Stimulated activated CD8-positive, alpha-beta memory T cell treated with anti-CD3 and anti-CD28 coated beads, Interleukin-4, amount 100 ng/mL, for 4 hours (primary cell): ENCODE measurements at regions not wholly inside any gene's neighbourhood (a gene's known extent, or its start where the extent isn't known, plus 50 kb on each side); places are given as distances from the start of the nearest gene placed in this dataset.
"Not testable (repeated sequence)": the region's sequence is repeated elsewhere in the genome, so short reads cannot be mapped to it uniquely, and the experiment has no call there.

Source experiments
- DNase-seq, 2 donors: peaks; one replicate each; pipeline ENCODE4 v3.0.0-alpha.2; 2020; ENCODE audit warnings: low read depth in 2 of 2, low spot score in 1 of 2

GRCh38 chr4:188993871-188994270, 854.6 kb downstream of the TRIML1 start:
- no peak for DNase-seq

DNA sequence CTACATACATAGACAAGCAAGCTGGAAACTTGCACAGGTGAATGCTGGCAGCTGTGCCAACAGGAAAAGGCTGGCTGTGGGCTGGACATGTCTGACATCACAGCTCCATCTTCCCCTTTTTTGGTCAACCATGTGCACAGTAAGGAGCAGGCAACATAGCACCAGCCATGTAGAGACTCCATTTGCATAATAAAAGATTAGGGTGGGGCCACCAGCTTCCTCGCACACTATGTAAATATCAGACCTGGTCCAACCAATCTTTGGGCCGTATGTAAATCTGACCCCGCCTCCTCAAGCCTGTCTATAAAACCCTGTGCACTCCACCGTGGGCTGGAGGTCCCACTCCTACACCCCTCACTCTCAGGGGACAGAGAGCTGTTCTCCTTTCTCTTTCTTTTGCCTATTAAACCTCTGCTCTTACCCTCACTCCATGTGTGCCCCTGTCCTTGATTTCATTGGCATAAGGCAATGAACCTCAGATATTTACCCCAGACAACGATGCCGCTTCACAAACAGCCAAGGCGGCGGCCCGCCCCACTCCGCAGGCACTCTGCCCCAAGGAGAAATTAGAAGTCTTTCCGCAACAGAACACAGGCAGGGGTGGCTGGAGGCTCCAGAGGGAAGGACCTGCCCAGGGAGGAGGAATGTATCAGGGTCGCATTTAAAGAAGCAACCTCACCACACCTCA, 862.2 kb downstream of the TRIML1 start:
- no peak for DNase-seq

GRCh38 chr4:189001971-189002450, 862.8 kb downstream of the TRIML1 start:
- DNase-seq = no peak

DNA sequence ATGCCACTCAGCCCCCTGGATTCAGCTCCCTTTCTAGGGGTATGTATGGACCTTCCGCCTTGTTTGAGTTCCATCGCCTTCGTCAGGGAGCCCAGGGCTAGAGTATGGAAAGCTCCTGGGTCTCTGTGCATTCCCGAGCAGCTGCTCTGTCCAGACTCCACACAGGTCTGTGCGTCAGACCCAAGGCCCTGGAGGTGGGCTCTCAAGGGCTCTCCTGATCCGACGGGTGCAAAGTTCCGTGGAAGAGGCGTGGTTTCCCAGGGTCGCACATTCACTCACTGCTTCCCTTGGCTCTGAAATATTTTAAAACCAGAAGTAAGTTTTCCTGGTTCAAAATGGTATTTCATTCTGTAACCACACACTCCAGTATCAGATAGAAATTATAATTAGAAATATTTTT, 863.2 kb downstream of the TRIML1 start:
- DNase-seq = no peak

DNA sequence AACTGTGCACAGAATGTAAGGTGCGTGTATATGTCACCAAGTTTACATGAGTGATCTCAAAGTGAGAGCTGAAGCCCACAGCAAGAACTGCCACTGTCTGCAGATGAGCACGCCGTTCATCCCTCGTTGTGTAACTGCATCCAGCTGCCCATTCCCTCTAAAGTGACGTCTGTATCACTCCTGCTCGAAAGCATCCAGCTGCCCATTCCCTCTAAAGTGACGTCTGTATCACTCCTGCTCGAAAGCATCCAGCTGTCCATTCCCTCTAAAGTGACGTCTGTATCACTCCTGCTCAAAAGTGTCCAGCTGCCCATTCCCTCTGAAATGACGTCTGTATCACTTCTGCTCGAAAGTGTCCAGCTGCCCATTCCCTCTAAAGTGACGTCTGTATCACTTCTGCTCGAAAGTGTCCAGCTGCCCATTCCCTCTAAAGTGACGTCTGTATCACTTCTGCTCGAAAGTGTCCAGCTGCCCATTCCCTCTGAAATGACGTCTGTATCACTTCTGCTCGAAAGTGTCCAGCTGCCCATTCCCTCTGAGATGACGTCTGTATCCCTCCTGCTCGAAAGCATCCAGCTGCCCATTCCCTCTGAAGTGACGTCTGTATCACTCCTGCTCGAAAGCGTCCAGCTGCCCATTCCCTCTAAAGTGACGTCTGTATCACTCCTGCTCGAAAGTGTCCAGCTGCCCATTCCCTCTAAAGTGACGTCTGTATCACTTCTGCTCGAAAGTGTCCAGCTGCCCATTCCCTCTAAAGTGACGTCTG, 871.4 kb downstream of the TRIML1 start:
- not testable (repeated sequence) for DNase-seq

DNA sequence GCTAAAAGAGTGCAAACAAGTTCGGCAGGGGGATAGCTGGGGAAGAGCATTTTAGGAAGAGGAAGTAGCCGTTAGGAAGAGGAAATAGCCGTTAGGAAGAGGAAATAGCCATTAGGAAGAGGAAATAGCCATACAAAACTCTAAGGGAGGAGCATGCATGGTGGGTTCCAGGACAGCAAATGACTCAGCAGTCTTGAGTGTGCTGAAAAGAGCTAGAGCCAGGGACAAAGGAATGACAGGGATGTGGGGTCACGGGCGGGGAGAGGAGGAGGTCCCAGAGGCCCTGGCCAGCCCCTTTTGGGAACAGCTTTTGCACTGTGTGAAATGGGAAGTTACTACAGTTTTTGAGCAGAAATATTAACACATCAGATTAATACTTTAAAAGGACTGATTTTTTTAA, 882.6 kb downstream of the TRIML1 start:
- no peak for DNase-seq

DNA sequence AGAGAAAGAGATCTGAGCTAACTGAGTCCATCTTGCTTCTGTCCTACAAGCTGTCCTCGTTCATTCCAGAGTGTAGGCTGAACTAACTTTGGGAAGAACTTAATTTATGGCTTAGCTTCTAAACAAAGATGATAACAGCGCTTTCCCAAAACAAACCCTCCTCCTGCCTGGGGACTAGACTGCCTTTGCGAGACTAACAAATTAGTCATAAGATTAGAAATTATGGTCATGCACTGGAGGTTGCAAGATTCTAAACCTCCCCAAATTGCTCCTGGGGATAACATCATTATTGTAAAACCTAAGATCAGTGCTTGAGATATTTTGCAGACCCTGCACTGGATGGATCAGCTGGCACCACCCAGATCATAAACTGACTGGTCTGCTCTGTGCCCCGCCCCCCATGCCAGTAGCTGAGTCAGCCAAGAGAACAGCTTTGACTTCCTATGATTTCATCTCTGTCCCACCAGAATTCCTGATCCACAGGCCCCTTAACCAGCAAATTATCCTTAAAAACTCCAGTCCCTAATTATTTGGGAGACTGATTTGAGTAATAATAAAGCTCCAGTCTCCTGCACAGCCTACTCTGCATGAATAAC, 883.3 kb downstream of the TRIML1 start:
- DNase-seq = no peak

- no peak for DNase-seq
These were observed 890.8 kb downstream of the TRIML1 start for GRCh38 chr4:189029976-189030504.

DNA sequence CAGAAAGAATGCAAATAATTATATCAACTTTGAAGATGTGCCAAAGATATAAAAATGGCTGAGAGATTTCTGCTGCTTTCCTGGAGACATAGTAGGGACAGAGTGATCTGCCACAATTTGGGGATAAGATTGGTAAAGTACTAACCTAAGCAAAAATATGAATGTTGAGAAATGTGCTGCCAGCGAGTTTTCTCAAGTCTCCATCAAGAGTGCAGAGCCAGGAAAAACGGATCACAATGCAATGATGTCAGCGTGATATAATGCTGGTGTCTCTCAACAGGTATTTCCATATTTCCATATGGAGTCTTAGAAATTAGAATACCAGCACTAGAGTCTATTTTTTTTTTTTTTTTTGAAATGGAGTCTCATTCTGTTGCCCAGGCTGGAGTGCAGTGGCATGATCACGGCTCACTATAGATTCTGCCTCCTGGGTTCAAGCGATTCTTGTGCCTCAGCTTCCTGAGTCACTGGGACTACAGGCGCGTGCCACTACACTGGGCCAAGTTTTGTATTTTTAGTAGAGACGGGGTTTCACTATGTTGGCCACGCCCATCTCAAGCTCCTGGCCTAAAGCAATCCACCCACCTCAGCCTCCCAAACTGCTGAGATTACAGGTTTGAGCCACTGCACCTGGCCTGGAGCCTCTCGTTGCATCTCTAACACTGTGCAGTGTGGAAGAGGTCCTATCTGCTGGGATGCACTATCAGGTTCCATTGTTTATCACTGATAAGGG, 893.5 kb downstream of the TRIML1 start:
- no peak for DNase-seq

DNA sequence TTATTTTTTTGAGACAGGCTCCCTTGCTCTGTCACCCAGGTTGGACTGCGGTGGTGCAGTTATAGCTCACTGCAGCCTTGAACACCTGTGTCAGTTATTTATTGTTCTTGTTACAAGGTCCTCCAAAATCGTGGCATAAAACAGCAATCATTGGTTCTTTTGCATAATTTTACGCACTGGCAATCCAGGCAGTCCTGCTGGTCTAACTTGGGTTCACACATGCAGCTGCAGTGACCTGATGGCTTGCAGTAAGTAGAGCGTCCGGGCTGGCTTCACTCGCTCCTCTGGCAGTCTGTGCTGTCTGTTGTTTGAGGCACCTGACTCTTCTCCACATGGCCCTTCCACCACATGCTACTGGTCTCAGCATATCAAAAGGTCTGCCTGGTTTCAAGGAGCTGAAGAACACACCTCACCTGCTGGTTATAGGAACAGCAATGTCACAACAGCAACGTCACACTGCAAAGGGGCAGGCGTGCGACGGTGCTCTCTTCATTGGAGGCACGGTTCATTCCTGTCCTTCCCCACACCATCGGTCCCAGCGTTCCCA, 894.6 kb downstream of the TRIML1 start:
- no peak for DNase-seq

GRCh38 chr4:189035091-189035490, 895.9 kb downstream of the TRIML1 start:
- DNase-seq = no peak

DNA sequence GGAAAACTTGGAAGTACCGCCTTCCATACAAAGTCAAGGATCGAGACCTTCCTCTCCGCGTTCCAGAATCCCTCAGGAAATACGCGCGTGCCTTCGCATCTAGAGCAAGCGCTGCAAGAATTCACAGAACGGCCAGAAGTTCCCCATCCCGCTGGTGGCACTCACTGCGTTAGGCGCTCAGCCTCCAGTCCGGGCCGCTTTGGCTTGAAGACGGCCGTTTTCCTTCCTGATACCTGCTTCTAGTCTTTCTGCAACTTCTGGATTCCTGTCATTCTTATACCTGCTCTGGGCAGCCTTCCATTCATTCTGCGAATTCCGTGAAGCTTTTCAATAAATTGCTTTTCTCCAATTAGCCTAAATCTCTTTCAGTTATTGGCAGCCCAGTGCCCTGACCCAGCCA, 896.4 kb downstream of the TRIML1 start:
- DNase-seq = no peak

DNA sequence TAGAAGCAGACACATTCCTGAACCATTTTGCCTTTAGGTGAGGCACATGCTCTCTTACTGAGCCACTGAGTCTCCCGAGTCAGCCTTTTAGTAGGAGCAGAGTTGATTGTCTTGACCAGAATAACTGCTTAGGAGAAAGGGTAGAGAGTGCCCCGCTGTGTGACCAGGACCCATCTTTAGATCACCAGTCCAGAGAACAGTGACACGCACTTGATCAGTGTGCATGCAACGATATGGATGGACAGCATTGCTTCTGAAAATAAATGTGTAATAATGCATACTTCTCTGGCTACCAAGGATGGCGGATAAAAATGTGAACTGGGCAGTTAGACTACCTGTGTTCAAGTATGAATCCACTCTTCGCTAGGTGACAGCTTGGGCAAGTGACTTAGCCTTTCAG, 897.7 kb downstream of the TRIML1 start:
- DNase-seq = no peak

DNA sequence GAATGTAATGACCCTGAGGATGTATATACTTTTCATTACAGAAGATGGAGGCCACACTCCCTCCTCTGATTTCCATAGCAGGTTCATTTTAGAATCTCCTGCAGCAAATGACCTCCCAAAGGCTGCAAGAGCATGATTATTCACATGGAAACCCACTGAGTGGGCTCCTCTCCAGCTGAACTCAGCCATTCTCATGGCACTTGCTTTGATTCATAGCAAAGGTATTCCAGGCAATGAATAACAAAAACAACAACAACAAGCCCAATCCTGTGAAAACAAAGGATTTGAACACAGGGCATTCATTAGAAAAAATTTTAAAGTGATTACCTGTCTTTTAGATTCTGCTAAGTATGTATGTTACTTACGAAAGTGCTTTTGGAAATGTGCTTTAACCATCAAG, 894.0 kb upstream of the FRG1 start:
- no peak for DNase-seq

- no peak for DNase-seq
These were observed 892.6 kb upstream of the FRG1 start for GRCh38 chr4:189048119-189048518.

- no peak for DNase-seq
These were observed 891.0 kb upstream of the FRG1 start for GRCh38 chr4:189049682-189050081.

DNA sequence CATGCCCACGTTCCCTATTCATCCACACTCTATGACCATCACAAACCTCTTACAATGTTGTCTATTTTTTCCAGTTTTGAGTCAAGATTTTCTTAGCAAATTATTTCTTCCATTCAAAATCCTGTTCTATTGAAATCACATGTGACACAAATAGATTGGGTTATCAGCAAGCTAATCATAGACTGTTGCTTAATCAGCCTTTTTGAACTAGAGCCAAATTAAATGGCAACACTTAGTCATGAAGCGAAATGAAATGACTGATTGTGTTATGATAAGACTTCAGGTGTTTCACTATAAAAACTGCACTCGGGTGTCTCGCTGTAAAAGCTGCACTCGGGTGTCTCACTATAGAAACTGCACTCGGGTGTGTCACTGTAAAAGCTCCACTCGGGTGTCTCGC, 890.0 kb upstream of the FRG1 start:
- DNase-seq = no peak

DNA sequence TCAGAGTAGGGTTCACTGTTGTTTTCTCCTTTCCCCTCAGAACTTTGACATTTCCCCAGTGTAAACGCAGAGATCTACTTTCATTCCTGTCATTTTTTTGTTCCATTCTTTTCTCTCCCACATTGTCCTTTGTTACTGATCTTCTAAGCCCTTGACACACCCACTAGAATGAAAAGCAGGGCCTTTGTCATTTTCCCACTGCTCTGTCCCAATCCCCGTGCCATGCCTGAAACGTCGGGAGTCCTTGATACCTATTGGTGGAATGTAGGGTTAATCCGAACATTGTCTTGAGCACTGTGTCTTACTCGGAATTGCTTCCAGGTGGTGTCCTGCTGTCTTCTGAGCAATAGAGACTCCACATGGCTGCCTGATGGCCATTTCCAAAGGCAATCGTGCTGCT, 887.1 kb upstream of the FRG1 start:
- no peak for DNase-seq

DNA sequence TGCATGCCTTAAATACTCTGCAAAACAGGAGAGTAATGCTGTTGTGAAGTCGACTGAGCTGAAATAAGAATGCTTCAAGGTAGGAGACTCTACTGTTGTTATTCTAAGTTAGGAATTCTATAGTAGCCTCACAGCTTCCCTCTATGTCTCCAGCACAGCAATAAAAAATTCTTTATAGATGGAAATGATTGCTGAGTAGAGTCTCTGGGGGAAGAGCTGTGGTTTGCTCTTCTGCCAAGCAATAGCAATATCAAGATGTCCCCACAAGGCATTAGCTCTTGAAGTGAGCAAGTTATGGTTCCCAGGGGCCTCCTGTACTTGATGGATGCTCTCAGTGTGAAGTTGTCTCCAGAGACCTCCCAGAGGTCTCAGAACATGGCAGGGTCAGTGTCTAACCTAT, 880.6 kb upstream of the FRG1 start:
- no peak for DNase-seq

- DNase-seq = no peak
These were observed 878.4 kb upstream of the FRG1 start for GRCh38 chr4:189062047-189062820.
